Cardiac fibroblast (primary cell): ENCODE measurements at regions not wholly inside any gene's neighbourhood (a gene's known extent, or its start where the extent isn't known, plus 50 kb on each side); places are given as distances from the start of the nearest gene placed in this dataset.

Source experiments
- DNase-seq, 2 donors: peaks; one replicate each; pipeline versions ENCODE4 v3.0.0 to v3.0.0-alpha.2; 2010; ENCODE audit warnings: low read depth in 2 of 2
- H3K4me3 ChIP-seq, 2 donors: replicated peaks in 1 of 2; 1 replicate in 1 of 2; 2 replicates in 1 of 2; pipeline ENCODE4 v1.5.1; 2011; ENCODE audit warnings: low read depth in 2 of 2, low read length in 2 of 2, mild to moderate bottlenecking in 2 of 2, moderate library complexity in 1 of 2
- TF ChIP-seq, protein P1 (sequence below): IDR thresholded peaks from one replicate; pipeline ENCODE4 v1.5.1; 2011; ENCODE audit warnings: low read depth, mild to moderate bottlenecking, low read length, inconsistent platforms

DNA sequence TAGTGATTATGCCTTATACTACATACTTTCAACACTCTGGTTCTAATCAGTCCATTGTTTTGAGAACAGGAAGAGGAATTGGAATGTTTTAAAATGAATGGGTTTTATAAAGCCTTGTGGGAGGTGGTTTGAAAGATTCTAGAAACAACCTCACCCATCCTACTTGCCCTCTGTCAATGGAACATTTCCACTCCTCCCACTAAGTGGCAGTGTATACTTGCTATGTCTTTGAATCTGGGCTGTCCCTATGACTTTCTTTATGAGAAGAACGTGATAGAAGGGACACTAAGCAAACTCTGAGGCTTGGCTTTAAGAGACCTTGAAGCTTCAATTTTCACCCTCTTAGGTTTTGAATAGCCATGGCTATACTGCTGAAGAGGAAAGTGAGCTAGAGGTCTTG lies 611.2 kb downstream of the PPP4R3C start:
- H3K4me3 ChIP-seq, result no peak overlapping the region
- TF ChIP-seq, protein P1, sequence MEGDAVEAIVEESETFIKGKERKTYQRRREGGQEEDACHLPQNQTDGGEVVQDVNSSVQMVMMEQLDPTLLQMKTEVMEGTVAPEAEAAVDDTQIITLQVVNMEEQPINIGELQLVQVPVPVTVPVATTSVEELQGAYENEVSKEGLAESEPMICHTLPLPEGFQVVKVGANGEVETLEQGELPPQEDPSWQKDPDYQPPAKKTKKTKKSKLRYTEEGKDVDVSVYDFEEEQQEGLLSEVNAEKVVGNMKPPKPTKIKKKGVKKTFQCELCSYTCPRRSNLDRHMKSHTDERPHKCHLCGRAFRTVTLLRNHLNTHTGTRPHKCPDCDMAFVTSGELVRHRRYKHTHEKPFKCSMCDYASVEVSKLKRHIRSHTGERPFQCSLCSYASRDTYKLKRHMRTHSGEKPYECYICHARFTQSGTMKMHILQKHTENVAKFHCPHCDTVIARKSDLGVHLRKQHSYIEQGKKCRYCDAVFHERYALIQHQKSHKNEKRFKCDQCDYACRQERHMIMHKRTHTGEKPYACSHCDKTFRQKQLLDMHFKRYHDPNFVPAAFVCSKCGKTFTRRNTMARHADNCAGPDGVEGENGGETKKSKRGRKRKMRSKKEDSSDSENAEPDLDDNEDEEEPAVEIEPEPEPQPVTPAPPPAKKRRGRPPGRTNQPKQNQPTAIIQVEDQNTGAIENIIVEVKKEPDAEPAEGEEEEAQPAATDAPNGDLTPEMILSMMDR, result no peak
- DNase-seq, result peak; percentile 19 to 33

DNA sequence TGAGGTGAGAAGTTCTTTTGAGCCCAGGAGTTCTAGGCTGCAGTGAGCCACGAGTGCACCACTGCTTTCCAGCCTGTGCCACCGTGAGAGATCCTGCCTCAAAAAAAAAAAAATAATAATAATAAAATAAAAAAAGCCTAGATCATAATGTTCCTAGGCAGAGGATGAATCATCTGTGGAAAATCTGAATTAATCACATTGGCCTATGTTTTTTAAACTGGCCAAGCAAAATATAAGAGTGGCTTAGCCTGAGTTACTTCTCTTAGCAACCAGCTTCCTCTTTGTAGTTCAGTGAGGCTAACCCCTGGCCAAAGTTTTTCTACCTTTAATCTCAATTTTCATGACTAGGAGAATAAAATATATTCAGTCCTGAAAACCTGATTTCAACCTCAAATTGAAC lies 614.6 kb downstream of the PPP4R3C start:
- no peak overlapping the region for H3K4me3 ChIP-seq
- peak; percentile 2 to 47 for DNase-seq
- TF ChIP-seq, protein P1, result no peak

DNA sequence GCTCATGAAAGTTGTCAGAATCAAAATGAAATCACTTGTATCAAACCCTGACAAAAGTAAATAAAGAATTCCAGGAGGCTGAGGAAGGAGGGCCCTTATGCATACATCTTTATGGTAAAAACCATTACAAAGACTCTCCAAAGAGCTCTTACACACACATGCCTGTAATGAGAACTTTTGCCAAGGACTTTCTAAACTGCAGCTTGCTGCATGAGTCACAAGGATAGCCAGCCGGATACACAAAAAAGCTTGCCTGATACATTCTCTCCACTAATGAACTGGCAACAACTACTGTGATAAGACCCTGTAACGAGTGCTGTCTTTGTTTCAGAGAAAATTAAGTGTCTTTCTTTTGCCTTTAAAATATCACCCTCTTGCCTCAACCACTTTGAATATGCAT lies 618.1 kb downstream of the PPP4R3C start:
- no peak overlapping the region for H3K4me3 ChIP-seq
- TF ChIP-seq, protein P1, result no peak
- peak; percentile 54 to 58 for DNase-seq

DNA sequence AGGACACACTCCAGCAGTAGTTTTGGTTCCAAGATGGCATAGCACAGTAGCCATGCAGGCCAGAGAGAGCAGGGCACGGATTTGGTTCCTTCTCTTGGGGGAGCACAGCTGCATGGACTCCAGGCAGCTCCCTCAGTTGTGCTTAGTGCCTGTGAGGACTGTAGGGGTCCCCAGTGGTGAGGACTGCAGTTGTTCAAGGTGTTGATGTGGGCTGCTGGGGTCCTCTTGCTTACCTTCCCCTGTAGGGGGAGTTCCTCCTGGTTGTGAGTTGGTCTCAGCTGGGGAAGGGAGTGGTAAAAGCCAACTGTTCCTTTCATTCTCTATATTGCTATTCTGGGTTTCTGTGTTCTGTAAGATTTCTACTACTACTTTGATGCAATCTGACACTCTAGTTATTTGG lies 606.5 kb downstream of the MAGEB5 start:
- no peak overlapping the region for H3K4me3 ChIP-seq
- DNase-seq, result no peak
- TF ChIP-seq, protein P1, result no peak

DNA sequence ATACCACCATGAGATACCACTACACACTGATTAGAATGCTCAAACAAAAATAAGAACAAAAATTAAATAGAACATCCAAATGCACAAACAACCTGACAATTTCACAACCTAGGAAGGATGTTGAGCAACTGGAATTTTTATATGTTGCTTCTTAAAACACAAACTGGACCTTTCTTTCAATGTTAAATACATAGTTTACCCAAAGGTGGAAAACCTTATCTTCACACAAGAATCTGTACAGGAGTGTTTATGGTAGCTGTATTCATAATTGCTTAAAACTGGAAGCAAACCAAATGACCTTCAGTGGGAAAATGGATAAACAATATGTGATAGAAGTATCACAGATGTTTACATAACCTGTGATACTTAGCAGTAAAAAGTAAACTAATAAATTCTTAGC lies 573.8 kb downstream of the MAGEB5 start:
- TF ChIP-seq, protein P1, result no peak

DNA sequence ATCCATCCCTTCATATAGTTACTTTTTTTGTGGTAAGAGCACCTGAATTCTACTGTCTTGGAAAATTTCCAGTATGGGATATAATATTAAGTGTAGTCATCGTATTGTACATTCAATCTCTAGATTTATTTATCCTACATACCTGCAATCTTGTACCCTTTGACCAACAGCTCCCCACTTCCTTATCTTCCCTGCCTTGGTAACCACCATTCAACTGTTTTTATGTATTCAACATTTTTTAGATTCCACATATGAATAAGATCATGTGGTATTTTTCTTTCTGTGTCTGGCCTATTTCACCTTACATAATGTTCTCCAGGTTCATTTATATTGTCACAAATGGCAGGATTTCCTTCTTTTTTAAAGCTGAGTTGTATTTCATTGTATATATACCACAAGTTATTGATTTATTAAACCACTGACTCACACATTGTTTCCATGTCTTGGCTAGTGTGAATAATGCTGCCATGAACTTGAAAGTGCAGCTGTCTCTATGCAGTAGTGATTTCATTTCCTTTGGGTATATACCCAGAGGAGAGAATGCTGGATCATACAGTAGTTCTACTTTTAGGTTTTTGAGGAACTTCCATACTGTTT lies 572.5 kb downstream of the MAGEB5 start:
- peak in 1 of 2 donors; percentile 16 for DNase-seq
- TF ChIP-seq, protein P1, result no peak
- no peak overlapping the region for H3K4me3 ChIP-seq

More for the DNA sequence above, 573.8 kb downstream of the MAGEB5 start:
- peak; percentile 0 to 26 for DNase-seq
- no peak overlapping the region for H3K4me3 ChIP-seq
